CD4-positive, alpha-beta T cell treated with Interleukin-4 for 1 hour (primary cell): ENCODE measurements at regions not wholly inside any gene's neighbourhood (a gene's known extent, or its start where the extent isn't known, plus 50 kb on each side); places are given as distances from the start of the nearest gene placed in this dataset.

Experiments used
- DNase-seq, 2 donors: peaks; one replicate each; pipeline ENCODE4 v3.0.0-alpha.2; 2020 to 2022

- DNase-seq: no peak
These were observed 218.5 kb downstream of the PTPRU start for GRCh38 chr1:29454616-29455380.

DNA sequence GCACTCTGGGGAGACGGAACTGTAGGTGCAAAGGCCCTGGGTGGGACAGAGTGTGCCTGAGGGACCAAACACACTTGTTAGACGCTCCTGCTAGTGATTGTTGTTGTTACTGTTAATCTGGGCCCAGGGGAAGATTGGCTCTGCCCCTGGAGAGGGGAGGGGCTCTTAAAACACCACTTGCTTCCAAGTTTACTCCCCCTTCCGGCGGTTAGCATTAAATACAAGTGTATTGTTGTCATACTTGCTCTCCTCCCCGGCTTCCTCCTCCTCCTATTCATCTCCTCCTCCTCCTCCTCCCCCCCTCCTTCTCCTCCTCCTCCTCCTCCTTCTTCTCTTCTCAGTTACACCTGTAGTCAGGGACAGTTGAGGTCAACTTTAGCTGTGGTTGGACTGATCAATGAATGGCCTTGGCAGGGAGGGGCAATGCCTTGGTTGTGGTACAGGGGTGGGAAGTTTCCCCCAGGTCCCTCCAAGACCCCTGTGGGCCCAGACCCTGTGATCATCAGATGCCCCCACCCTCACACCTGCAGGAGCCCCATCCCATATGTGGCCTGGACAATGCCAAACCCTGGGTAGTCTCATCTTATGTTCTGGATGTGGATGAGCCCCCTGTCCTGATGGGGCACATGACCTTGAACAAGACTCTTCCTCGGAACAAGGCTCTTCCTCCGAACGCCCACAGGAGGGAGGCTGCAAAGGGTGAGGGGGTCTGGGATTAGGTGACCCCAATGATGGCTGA, 217.3 kb downstream of the PTPRU start:
- no peak for DNase-seq

DNA sequence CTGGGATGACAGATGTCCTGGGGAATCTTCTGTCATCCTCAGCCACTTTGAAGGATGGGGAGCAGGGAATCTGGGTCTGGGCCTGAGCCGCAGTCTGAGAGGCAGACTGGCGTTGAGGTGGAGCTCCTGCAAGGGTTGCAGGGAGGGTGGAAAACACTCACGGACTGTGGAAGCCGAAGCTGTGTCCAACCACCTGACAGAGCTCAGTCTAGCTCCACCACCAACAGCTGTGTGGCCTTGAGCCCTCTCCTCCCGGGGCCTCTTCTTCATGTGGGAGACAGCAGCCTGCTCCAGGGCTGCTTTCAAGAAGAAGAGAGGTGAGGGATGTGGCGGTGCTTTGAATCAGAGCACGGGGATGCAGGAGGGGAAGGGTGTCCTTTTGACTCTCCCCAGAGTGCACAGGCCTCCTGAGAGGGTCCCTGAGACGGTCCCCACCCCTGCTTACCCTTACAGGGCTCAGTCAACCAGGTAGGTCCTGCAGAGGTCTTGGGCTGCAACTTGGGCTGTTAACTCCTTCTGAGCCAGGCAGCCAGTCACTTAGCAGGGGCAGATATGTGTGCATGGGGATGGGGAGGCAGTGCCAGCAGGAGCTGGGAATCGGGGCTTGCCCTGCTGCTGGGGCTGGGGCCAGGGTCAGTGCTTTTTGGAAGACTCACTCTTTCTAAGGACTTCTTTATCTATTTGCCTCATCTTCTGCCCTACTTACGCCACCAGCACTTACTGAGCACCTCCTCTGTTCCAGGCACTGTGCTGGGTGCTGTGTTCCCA, 216.3 kb downstream of the PTPRU start:
- DNase-seq: no peak

DNA sequence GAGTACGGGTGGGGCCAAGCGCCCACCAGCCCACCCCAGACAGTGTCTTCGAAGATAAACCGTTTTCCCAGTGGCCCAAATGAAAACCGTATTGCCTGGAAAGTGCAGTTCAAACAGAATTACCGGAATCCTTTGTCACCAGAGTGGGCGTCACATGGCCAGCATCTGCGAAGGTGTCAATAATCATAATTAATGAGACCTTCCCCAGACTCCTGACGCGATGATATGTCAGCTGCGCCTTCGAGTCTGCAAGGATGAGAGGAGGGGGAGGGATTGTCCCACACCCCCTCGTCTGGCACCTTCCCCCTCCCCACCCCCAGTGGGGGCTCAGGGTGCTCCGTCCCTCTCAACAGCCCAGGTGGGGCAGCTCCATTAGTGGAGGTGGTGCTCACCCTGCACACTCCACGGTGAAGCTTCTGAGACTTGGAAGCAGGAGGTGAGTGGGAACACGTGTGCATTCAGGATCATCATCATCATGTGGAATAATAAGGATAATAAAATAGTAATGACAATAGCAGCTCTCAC, 215.1 kb downstream of the PTPRU start:
- DNase-seq: no peak

DNA sequence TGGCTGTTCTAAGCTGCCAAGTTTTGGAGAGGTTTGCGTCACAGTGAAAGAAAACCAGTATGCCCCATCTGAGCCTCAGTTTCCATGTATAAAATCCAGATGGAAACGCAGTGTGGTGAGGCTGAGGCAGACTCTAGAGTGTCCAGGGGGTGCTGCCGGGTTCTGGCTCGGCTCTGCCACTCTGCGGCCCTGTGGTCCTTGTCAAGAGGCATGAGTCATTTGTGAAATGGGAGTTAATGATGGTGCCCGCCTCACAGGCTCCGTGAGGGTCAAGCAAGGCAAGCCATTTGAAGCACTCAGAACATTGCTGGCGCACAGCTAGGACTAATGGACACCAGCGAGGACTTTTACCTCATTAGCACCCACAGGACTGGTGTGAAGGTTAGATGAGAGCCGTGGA, 214.3 kb downstream of the PTPRU start:
- DNase-seq: no peak

GRCh38 chr1:29448456-29449235, 212.3 kb downstream of the PTPRU start:
- DNase-seq: no peak

DNA sequence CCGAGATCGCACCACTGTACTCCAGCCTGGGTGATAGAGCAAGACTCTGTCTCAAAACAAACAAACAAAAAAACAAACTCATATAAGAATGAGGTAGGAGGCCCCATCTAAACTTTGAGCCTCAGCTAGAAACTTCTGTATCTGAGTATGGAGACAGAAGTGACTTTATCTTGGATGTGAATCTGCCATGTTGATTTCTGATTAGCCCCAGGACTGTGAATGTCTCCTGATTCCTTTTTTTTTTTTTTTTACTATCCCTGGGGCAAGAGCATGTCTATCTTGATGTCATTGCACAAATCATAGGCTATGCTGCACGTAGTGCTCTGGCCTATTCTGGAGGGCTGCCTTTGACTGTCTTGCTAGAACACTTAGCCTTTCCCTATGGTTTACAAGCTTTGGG, 211.0 kb downstream of the PTPRU start:
- DNase-seq: no peak

GRCh38 chr1:29444782-29445729, 208.7 kb downstream of the PTPRU start:
- DNase-seq: no peak

DNA sequence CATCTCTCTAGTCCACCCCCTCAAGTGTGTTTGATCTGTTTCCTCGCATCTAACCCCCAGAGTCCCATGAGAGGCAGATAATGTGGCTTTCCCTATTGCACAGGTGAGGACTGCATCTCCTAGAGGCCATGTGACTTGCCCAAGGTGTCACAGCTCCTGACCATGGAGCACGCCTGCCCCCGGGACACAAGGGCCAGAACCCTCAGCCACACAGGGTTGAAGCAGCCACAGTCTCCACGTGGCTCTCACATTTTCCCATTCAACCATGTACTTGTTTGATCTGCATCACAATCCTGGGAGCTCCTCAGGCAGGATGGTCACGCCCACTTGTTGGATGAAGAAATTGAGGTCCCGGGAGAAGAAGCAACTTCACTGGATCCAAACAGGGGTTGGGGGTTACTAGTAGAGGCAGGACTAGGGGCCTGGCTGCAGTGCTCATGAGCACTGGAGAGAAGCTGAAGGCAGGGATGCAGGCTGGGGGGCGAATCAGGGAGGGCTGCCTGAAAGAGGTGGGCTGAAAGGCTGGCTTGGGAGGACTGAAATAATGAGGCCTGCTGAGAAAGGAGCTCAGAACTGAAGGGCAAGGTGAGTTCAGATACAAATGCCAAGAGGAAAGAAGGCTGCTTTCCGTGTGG, 207.9 kb downstream of the PTPRU start:
- DNase-seq: no peak

DNA sequence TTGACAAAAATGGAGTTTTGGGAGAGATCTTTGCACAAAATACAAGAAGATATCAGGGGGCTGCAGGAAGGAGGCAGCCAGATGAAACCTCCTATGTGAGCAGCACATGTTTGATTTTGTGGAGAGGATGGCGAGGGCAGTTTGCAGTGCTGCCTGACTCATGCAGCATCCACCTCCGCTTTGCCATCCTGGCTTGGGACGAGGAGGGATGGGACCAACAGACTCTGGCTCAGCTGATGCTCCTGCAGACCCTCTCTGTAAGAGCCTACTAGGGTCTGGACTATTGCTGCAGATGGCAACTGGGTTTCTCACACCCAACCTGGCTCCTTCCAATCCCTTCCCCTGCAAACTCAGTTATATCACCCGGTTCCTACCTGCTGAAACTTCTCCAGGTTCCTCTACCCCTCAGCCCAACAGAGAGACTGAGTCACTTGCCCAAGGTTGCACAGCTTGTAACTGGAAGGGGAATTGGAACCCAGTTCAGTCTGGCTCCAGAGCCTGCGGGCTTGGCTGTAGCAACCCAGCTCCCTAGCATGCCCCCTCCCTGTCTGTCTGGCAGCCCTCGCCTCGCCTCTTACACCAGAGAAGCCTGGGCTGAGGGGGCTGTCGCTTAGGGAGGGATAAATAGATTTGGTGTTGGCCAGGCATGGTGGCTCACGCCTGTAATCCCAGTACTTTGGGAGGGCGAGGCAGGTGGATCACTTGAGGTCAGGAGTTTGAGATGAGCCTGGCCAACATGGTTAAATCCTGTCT, 205.8 kb downstream of the PTPRU start:
- DNase-seq: no peak

DNA sequence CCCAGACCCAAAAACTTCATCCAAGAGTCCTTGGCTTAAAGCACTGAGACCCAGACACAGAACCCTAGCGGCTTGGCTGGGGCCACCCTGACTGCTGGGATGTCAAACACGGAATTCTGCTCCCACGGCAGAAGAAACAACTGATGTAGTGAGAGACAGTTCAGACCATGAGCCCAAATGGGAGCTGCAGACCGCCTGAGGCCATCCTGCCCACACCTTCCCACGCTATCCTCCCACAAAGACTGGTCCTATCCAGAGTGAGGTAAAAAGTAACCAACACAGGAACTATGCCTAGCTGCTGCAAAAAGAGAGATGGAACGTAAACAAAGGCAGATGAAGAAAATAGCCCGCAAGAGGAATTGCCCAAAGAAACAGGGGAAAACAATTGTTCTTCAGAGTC, 203.3 kb downstream of the PTPRU start:
- no peak for DNase-seq

GRCh38 chr1:29438991-29439390, 202.7 kb downstream of the PTPRU start:
- no peak for DNase-seq

DNA sequence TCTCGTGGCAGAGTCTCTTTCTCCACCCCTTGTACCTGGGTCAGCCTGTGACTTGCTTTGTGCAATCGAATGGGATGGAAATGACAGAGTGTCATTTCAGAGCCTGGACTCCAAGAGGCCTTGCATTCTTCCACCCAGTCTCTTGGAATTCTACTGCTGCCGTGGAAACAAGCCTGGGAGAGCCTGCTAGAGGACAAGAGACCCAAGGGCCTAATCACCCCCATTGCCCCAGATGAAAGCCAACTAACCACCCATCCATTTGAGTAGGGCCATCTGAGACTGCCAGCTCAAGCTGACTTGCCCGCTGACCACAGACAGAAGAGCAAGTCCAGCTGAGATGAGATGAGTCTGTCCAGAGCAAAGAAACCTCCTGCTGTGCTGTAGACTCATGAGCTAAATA, 201.6 kb downstream of the PTPRU start:
- DNase-seq: no peak

DNA sequence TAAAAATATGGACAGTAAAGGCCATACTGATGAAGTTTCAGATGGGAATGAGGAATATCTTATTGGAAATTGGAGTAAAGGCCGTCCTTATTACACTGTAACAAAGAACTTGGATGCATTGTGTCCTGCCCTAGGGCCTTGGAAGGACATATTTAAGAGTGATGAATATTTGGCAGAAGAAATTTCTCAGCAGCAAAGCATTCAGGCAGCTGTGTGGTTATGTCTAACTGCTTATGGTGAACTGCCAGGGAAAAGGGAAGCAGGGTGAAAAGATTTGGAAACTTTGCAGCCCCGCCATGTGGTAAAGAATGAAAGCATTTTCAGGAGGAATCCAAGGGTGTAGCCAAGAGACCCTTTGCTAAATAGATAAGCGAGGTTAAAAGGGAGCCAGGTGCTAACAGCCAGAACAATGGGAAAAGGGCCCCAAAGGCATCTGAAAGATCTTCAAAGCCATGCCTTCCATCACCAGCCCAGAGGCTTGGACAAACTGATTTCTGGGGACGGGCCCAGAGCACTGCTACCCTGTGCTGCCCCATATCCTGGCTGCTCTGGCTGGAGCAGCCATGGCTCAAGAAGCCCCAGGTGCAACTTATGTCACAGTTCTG, 200.0 kb downstream of the PTPRU start:
- no peak for DNase-seq

DNA sequence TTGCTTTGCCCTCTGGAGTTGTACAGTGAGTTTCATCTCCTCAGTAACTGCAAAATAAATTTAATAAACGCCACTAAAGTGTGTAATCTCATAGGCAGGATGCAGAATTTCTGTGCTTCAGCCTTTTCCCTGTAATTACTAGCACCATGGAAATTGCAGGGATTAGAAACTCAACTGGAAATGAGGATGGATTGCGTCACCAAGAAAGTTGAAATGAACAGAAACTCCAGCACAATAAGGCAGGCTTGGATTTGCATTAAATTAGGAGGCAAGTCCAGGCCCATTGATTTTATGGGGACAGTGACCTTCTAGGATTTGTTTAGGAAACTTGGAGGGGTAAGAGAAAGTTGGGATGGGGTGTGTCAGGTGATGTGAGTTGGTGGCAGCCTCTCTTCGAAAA, 197.5 kb downstream of the PTPRU start:
- DNase-seq: no peak

DNA sequence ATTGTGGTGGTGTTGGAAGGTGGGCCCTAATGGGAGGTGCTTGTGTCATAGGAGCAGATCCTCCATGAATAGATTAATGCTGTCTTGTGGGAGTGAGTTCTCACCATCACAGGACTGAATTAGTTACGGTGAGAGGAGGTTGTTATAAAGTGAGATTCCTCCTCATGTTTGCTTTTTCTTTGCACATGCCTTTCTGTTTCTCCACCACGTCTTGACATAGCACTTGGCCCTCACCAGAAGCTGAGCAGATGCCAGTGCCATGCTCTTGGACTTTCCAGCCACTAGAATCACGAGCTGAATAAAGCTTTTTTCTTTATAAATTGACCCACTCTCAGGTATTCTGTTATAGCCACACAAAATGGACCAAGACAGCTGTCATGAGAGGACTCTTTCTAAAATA, 194.8 kb downstream of the PTPRU start:
- DNase-seq: no peak

- DNase-seq: no peak
These were observed 193.3 kb downstream of the PTPRU start for GRCh38 chr1:29429656-29430055.

DNA sequence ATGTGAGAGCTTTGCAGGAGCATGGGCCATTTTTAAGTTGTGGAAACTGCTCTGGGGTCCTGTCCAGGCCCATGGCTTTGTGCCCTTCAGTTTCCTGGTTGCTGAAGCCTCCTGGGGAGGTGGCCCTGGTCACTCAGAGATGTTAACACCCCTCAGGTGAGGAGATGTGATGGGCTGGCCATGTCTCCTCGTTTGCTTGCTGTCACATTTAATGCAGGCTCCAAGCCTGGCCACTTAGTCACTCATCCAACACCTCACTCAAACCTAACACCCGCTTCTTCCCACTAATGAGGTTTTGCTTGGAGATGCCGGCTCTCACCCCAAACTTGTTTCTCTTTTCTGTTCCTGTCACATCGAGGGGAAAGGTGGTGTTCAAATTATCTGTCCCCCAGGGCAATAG, 192.7 kb downstream of the PTPRU start:
- no peak for DNase-seq

- no peak for DNase-seq
These were observed 191.9 kb downstream of the PTPRU start for GRCh38 chr1:29428280-29428615.
